DMS53 treated with DMSO at 0.1 percent for 48 hours (cell line): ENCODE measurements at regions not wholly inside any gene's neighbourhood (a gene's known extent, or its start where the extent isn't known, plus 50 kb on each side); places are given as distances from the start of the nearest gene placed in this dataset.
A peak's percentile ranks its signal among the peaks of the same experiment; 100 is the strongest.

ENCODE experiments used
- DNase-seq: peaks from one replicate; lab custom pipeline; 2025; ENCODE audit not compliant: unreplicated experiment; lab: John Stamatoyannopoulos, UW

GRCh38 chr15:87634361-87634760, 622.2 kb downstream of the NTRK3 start:
- no peak for DNase-seq

GRCh38 chr15:87633525-87633924, 623.0 kb downstream of the NTRK3 start:
- DNase-seq: peak; percentile 2

GRCh38 chr15:87632364-87632763, 624.2 kb downstream of the NTRK3 start:
- DNase-seq: no peak

GRCh38 chr15:87631775-87632174, 624.8 kb downstream of the NTRK3 start:
- no peak for DNase-seq

GRCh38 chr15:87631093-87631492, 625.4 kb downstream of the NTRK3 start:
- no peak for DNase-seq

- no peak for DNase-seq
Measured at GRCh38 chr15:87628311-87628710, 628.2 kb downstream of the NTRK3 start.

GRCh38 chr15:87626860-87627259, 629.7 kb downstream of the NTRK3 start:
- no peak for DNase-seq

- no peak for DNase-seq
Measured at GRCh38 chr15:87623832-87624231, 632.7 kb downstream of the NTRK3 start.

GRCh38 chr15:87620393-87620792, 636.1 kb downstream of the NTRK3 start:
- DNase-seq: no peak

GRCh38 chr15:87619161-87619960, 637.2 kb downstream of the NTRK3 start:
- no peak for DNase-seq

- DNase-seq: no peak
Measured at GRCh38 chr15:87618203-87618725, 638.3 kb downstream of the NTRK3 start.

GRCh38 chr15:87614704-87615103, 641.8 kb downstream of the NTRK3 start:
- DNase-seq: no peak

GRCh38 chr15:87610366-87610765, 646.2 kb downstream of the NTRK3 start:
- no peak for DNase-seq

GRCh38 chr15:87609894-87610293, 646.6 kb downstream of the NTRK3 start:
- no peak for DNase-seq

GRCh38 chr15:87609474-87609873, 647.1 kb downstream of the NTRK3 start:
- no peak for DNase-seq

- no peak for DNase-seq
Measured at GRCh38 chr15:87608238-87609028, 648.1 kb downstream of the NTRK3 start.

GRCh38 chr15:87606971-87607370, 649.6 kb downstream of the NTRK3 start:
- no peak for DNase-seq

GRCh38 chr15:87604857-87605446, 651.6 kb downstream of the NTRK3 start:
- DNase-seq: no peak

- no peak for DNase-seq
Measured at GRCh38 chr15:87602371-87602770, 654.2 kb downstream of the NTRK3 start.

- DNase-seq: no peak
Measured at GRCh38 chr15:87599616-87600015, 656.9 kb downstream of the NTRK3 start.

- no peak for DNase-seq
Measured at GRCh38 chr15:87597346-87598052, 659.0 kb downstream of the NTRK3 start.
